HG02588 (cell line): ENCODE measurements at regions not wholly inside any gene's neighbourhood (a gene's known extent, or its start where the extent isn't known, plus 50 kb on each side); places are given as distances from the start of the nearest gene placed in this dataset.
A peak's percentile ranks its signal among the peaks of the same experiment; 100 is the strongest.
"Not testable (repeated sequence)": the region's sequence is repeated elsewhere in the genome, so short reads cannot be mapped to it uniquely, and the experiment has no call there.

Experiments
- ATAC-seq: cut with Tn5 transposase; IDR thresholded peaks from one replicate; pipeline ENCODE4 v1.9.1; 2021; ENCODE audit warnings: mild to moderate bottlenecking, moderate library complexity; ENCODE audit not compliant: unreplicated experiment

DNA sequence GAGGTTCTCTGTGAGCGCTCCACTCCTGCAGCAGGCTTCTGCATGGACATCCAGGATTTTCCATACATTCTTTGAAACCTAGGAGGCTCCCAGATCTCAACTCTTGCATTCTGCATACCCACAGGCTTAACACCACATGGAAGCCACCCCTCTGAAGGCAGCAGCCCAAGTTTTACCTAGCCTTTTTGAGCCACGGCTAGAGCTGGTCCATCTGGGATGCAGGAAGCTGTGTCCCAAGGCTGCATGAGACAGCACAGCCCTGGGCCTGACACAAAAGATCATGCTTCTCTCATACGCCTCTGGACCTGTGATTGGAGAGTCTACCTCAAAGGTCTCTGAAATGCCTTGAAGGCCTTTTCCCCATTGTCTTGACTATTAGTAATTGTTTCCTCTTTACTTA is 53.6 kb upstream of the RPRM start:
- no peak for ATAC-seq

DNA sequence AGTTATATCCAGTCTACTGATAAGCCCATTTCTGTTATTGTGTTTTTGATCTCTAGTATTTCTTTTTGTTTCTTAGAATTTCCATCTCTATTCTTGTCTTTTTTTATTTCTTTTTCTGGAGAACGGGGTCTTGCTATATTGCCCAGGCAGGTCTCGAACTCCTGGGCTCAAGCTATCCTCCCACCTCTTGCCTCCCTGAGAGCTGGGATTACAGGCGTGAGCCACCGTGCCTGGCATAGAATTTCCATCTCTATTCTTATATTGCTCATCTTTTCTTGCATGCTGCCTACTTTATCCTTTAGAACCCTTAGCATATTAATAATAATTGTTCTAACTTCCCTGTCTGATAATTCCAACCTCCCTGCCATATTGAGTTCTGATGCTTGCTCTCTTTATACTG is 55.2 kb upstream of the RPRM start:
- ATAC-seq, result not testable (repeated sequence)

DNA sequence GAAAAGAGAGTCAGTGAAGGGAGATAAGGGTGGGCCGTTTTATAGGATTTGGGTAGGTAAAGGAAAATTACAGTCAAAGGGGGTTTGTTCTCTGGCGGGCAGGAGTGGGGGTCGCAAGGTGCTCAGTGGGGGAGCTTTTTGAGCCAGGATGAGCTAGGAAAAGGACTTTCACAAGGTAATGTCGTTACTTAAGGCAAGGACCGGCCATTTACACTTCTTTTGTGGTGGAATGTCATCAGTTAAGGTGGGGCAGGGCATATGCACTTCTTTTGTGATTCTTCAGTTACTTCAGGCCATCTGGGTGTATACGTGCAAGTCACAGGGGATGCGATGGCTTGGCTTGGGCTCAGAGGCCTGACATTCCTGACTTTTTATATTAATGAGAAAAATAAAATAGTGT is 56.0 kb upstream of the RPRM start:
- ATAC-seq, result not testable (repeated sequence)

DNA sequence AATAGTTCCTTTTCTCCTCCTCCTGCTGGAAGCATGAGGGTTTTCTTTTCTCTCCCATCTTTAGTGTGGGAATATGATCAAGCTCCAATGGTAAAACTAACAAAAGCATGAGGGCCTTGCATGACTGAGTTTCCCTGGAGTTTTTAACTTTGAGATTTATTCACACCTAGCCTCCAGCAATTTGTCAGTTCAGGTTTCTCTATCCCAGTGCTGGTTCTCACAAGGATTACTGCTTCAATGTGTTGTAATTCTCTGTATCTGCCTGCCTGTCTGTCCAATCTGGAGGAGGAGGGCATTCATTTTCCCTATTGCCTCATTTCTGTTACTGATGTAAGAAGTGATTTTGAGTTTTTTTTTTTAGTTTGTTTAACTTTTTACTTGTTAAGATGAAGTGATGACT is 57.6 kb upstream of the RPRM start:
- no peak for ATAC-seq

DNA sequence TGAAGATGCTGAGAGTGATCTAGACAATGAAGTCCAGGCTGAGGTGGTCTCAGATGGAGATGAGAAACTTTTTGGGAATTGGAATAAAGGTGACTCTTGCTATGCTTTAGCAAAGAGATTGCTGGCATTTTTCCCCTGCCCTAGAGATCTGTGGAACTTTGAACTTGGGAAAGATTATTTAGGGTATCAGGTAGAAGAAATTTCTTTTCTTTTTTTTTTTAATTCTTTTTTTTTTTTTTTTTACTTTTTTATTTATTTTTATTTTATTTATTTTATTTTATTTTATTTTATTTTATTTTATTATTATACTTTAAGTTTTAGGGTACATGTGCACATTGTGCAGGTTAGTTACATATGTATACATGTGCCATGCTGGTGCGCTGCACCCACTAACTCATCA is 59.5 kb upstream of the RPRM start:
- not testable (repeated sequence) for ATAC-seq

DNA sequence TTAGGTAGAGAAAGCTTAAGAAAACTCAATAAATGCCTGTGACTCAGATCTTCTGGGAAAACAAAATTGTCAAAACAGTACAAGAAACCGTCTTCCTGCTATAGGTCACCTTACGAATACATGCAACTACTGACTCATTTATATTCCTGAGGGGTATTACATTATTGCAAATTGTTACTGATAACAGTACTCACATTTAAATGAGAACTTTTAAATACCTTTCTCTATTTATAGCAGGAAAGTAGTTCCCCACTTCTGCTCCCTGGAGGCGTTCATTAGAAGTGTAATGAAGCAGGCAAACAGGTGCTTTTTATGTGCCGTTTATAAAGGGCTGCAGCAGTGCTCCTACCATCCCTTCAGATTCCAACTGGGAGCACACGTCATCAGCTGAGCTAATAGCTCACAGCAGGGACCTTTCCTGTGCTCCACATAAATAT is 65.1 kb upstream of the RPRM start:
- ATAC-seq, result peak; percentile 89

DNA sequence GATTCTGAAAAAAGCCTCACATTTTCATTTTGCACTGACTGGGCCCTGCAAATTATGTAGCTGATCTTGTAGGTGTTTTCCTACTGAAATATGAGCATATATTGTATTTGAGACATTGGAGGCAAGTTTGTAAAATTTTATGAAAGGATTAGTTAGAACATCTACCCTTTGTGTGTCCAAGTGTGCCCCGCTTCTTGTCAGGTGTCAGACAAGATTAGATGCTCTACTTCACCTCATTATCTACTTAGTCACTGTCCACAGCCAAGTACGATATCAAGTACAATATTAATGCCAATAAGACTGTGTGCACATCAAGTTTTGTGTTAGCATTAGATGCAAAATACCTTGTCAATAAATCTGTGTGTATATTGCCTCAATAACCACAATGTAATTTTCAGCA is 67.8 kb upstream of the RPRM start:
- no peak for ATAC-seq

DNA sequence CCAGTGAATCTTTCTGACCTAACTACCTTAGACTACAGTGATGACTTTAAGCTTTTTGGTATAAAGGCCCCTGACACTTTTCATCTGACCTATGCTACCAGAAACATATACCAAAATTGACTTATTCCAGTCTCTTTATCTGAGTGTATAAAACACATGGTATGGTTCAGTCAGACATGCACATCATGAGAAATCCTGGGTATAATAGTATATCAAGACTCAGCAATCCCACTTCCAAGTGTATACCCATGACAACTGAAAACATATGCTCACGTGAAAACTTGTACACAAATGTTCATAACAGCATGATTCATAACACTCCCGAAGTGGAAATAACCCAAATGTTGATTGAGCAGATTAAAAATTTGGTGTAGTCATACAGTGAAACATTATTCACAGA is 70.0 kb upstream of the RPRM start:
- no peak for ATAC-seq

DNA sequence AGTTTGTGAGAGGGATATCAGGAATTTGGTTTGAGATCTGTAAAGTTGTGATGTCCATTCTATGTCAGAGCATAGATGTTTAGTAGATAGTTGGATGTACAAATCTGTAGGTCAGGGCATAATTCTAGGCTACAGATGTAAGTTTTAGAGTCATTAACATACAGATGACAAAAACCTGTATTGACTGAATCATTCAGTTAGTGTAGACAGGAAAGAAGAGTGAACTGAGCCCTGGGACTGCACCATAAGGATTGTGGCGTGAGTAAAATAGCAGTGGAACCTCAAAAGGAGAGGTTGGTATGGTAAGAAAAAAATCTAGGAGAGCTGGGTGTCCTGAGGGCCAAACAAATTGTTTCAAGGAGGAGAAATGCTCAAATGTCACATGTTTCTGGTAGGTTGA is 73.1 kb upstream of the RPRM start:
- no peak for ATAC-seq

DNA sequence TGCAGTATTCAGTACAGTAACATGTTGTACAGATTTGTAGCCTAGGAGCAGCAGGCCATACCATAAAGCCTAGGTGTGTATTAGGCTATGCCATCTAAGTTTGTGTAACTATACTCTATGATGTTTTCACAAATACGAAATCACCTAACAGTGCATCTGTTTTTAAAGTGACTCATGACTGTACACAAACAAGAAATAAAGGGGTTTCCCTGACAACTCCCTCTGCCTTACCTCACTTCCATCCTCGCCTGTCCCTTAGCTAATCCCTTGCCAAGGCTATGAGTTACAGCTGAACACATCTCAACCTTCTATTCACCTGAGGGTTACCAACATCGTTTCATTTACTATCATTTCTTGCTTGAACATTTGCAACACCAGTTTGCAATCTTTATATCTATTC is 78.6 kb upstream of the RPRM start:
- no peak for ATAC-seq

DNA sequence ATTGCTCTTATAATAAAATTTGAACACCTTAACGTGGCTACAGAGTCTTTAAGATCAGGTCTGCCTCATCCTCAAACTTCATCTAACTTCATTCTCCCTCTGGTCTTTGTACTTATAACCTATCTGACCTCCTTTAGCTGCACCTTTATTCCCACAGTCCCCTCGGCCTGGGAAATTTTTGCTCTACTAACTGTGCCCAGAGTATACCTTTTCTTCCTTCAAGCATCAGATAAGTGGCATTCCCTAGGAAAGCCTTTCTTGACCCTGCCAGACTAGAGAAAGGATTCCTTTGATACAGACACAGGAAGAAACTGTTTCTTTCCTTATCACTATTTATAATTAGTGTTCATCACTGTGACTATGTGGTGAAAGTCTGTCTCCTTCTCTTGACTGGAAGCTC is 79.2 kb upstream of the RPRM start:
- ATAC-seq, result no peak

DNA sequence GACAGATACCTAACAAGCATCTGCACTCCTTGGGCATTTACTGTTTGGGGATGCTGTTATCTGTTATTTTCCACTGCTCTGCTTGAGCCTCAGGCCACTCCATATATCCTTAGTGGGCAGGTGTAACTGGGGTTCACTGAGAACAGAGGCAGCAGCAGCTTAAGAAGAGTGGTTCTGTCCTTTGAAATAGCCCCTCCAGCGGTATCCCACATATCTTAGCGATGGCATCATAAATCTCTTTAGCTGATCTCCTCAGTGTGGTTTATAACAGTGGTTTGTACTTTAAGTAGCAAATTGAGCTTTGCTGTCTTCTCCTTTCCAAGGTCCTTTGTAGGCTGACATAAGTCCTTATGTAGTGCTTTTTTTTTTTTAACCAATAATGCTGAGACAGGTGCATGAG is 79.7 kb upstream of the RPRM start:
- no peak for ATAC-seq

DNA sequence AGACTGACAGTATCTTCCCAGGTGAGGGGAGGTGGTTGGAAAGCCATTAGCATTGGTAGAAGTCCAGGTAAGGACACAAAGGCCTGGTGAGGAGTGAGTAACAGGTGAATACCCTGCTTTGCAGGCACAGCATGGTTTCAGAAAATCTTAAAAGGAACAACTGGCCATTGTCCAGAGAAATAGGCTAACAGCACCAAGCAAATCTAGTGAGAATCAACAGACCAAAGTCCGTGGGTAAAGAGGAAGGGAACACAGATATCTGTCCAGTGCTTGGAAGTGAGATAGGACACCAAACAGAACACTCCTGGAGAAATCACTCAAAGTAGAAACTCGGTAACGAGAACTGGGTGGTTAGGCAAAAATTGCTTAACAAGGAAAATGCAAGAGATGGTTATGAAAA is 88.8 kb upstream of the RPRM start:
- ATAC-seq, result no peak

DNA sequence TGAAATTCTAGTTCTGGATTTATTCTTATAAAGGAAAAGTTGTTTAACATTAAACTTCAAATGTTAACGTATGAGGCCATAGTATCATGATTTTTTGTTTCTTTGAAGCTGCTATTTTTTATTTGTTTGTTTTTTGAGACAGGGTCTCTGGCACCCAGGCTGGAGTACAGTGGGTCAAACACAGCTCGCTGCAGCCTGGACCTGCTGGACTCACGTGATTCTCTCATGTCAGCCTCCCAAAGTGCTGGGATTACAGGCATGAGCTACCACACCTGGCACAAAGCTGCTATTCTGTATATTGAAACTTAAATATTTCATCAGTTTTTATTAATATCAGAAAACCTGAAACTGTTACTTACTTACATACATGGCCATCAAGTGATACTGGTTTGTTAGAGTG is 89.5 kb upstream of the RPRM start:
- ATAC-seq, result no peak

DNA sequence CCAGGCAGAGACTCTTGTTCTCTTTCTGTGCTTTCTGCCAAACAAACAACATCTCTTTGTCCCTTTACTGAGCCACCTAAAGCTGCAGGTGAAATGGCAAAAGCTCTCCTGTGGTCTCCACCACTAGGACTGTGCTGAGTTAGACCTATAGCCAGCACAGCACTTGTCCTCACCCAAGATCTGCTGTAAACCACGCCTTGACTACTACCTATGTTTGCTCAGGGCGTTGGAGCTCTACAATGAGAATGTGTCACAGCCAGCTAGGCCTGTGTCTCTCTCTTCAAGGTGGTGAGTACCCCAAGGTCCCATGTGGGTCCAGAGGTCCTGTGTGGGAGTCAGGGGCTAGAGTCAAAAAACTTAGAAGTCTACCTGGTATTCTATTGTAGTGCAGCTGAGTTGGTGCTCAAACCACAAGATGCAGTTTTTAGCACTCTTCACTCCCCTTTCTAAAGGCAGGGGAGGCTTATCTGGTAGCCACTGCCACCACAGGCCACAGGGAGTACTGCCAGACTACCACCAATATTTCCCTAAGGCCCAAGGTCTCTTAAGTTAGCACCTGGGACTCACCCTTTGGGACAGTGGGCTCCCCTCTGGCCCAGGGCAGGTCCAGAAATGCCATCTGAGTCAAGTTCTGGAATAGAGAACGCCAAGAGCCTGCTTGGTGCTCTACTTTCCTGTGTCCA is 96.8 kb upstream of the RPRM start:
- ATAC-seq, result no peak

DNA sequence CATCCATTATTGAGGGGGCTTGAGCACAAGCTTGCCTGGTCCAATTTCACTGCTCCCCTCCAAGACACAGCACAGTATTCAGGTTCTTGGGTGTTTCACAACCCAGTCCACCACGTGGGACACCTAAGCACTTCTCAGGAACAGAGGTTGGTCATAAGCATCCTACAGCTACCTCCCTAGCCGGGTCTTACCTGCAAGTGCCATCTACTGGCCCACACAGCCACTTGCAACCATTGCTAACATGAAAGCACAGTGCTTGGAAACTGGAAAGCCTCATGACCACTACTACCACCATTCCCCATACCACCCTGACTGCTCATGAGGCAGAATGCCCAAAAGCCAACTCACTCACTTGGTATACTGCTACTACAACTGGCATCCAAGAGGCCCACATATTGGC is 105.7 kb upstream of the RPRM start:
- ATAC-seq, result no peak

DNA sequence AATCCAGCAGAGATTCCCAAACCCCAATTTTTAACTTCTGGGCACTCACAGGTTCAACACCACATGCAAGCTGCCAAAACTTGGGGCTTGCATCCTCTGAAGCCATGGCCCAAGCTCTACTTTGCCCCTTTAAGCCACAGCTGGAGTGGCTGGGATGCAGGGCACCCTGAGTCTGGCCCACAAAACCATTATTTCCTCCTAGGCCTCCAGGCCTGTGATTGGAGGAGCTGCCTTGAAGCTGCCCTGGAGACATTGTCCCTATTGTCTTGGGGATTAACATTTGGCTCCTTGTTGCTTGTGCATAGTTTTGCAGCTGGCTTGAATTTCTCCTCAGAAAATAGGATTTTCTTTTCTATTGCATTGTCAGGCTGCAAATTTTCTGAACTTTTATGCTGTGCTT is 109.8 kb upstream of the RPRM start:
- no peak for ATAC-seq

DNA sequence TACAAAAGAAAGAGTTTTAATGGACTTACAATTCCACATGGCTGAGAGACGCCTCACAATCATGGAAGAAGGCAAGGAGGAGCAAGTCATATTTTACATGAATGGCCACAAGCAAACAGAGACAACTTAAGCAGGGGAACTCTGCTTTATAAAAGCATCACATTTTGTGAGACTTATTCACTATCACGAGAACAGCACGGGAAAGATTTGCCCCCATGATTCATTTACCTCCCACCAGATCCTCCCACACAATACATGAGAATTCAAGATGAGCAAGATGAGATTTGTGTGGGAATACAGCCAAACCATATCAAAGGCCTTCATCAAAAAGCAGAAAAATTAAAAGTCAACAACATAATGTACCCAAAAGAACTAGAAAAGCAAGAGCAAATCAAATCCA is 111.0 kb upstream of the RPRM start:
- no peak for ATAC-seq

DNA sequence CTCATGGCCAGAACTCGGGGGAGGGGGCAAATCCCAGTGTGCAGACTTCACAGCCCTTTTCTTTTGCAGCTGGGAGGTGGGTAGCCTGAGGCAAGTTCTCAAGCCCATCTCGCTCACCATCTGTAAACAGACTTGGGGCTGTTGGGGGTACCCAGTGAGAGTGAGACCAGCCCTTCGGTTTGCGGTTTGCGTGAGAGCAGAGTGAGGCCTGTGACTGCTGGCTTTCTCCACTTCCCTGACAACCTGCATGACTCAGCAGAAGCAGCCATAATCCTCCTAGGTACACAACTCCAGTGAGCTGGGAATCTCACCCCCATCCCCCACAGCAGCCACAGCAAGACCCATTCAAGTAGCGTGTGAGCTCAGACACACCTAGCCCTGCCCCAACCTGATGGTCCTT is 114.5 kb upstream of the RPRM start:
- not testable (repeated sequence) for ATAC-seq

DNA sequence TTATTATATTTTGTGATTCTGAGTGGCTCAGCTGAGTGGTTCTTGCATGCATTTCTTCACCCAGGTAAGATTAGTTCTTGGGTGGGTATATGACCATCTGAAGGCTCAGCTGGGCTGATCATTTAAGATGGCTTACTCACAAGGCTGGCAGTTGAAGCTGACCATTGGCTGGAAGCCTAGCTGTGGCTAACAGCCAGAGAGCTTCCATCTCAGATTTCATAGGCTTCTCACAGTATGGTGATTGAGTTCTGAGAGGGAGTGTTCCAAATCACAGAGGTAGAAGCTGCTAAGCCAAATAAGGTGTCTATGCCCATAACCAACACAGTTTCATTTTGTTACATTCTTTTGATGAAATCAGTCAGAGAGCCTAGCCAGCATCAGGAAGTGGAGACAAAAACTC is 117.4 kb upstream of the RPRM start:
- no peak for ATAC-seq

DNA sequence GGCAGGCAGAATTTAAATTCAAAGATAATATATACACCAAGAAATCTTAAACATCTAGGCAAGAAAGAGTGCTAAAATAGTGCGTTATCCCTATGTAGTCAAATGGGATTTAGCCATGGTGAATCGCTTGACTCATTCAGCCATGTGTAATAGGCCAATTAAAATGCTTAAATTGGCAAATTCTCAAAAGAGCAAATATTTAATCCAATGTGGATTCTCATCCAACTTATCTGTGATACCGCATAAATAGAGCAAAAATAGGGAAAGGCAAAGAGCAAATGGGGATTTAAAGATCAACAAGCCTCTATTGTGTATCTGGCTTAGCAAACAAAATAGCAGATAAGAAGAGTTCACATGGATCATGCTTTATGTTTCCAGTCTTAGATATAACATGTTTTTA is 123.2 kb upstream of the RPRM start:
- no peak for ATAC-seq

DNA sequence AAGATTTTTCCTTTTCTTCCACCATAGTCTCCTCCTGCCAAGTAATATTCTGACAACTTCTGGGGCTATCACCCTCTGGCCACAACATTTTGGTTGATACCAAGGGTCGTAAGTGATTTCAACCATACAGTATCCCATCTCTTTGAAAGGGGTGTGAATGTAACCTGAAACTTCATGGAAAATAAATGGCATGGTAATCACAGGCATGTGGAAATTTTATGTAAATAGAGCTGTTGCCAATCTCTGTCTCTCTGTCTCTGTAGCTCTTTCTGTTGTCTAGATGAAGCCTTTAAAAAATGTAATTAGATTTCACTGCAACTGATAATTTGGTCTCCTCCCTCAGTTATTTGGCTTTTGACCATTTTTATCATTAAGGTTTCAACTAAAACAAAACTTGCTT is 125.6 kb upstream of the RPRM start:
- ATAC-seq, result no peak

DNA sequence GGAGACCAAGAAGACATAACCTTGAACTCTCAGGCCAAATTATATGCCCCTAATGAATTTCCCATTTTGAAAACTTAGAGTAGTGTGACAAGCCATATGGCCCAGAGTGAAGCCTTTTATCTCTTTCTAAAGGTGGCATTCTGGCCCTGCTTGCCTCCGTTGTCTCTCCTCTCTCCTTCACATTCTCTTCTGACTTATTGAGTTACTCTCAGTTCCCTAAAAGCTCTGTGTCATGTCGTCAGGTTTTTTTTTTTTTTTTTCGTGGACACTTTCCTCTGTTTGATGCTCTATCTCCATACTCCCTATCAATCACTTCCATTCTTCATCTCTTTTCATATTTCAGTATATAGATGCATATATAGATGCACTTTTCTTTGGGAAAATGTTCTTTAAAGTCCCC is 128.1 kb upstream of the RPRM start:
- ATAC-seq, result no peak

DNA sequence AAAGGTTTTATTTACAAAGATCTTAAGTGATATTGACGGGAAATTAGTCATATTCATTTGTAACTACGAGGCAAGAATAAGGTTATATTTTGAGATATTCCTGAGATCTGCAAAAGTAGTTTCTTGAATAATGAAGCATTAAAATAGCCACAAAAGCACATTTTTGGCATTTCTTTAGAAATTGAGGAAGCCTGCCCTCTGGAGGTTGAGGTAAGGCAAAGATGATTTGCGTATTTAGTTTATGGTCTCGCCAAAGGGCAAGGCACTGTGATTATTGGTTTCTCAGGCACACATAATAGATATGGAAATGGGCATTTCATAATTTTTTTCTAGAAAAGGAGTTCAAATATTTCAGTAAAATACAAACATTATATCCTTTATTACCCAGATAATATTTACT is 143.7 kb upstream of the RPRM start:
- no peak for ATAC-seq
